ENCODE measurements at regions not wholly inside any gene's neighbourhood (a gene's known extent, or its start where the extent isn't known, plus 50 kb on each side); places are given as distances from the start of the nearest gene placed in this dataset.

DNA sequence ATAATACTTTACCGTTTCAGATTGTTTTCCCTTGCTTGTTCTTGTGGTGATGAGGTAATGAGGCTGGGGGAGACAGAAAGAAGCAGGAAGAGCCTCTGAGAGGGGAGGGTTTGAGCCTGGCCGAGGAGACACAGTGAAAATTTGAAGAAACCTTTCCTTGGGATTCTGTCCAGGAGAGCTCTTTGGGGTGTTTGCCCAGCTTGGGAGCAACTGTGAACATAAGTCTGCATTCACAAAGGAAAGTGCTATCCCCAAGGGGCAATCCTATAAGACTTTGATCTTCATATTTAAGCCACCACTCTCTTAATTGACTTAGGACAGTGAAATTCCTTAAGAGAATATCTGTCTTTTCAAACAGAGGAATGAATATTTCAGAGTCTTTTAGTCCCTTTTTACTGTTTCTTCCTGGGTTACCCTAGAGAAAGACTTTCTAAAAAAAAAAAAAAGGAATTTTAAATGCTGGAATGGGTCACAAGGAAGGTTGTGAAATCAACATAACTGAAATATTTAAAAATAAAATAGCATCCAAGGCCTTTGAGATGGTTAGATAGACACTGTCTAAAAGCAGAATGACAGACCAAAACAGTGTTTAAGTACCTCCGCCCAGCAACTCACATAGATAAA lies 52.5 kb upstream of the STAM2 start:
- H3K9me3 ChIP-seq (ENCODE audit: control insufficient read depth, low read length), result peaks cover 4% of the 10 kb centered on the region
- no peak overlapping the region for H3K4me3 ChIP-seq (ENCODE audit: low read depth, low read length)
- no peak overlapping the region for H2AFZ ChIP-seq
- no peak overlapping the region for H3K9ac ChIP-seq
- no peak overlapping the region for H3K4me2 ChIP-seq (ENCODE audit: low read length)
- no peak overlapping the region for H3K27ac ChIP-seq
- no peaks in the 10 kb centered on the region for H3K79me2 ChIP-seq
- no peaks in the 10 kb centered on the region for H3K4me1 ChIP-seq
- no peaks in the 10 kb centered on the region for H3K36me3 ChIP-seq (ENCODE audit: control insufficient read depth, insufficient read depth, low read length)
- TF ChIP-seq, protein P1, sequence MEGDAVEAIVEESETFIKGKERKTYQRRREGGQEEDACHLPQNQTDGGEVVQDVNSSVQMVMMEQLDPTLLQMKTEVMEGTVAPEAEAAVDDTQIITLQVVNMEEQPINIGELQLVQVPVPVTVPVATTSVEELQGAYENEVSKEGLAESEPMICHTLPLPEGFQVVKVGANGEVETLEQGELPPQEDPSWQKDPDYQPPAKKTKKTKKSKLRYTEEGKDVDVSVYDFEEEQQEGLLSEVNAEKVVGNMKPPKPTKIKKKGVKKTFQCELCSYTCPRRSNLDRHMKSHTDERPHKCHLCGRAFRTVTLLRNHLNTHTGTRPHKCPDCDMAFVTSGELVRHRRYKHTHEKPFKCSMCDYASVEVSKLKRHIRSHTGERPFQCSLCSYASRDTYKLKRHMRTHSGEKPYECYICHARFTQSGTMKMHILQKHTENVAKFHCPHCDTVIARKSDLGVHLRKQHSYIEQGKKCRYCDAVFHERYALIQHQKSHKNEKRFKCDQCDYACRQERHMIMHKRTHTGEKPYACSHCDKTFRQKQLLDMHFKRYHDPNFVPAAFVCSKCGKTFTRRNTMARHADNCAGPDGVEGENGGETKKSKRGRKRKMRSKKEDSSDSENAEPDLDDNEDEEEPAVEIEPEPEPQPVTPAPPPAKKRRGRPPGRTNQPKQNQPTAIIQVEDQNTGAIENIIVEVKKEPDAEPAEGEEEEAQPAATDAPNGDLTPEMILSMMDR (IDR thresholded peaks at IDR 0.05), result no peak
- H3K27me3 ChIP-seq (ENCODE audit: control insufficient read depth, insufficient read depth, low read length), result no peaks in the 10 kb centered on the region

DNA sequence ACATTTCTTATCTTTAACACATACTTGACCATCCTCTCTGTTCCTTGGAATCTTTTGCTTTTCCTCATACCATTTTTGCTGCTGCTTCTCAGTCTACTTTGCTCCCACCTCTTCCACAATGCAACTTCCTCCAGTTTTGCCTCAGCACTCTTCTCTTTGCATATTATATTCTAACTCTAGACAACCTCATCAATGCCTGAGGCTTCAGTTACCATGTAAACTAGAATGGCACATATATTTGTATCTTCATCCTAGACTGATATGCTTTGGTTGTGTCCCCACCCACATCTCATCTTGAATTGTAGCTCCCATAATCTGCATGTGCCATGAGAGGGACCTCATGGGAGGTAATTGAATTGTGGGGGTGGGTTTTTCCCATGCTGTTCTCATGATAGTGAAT lies 55.9 kb upstream of the STAM2 start:
- Histone ChIP-seq H3K79me2 (no peaks in the 10 kb centered on the region), H3K27ac (no peak overlapping the region), H2AFZ (no peak overlapping the region), H3K4me3 (ENCODE audit: low read depth, low read length) (no peak overlapping the region), H3K9ac (no peak overlapping the region), H3K4me2 (ENCODE audit: low read length) (no peak overlapping the region), H3K4me1 (no peaks in the 10 kb centered on the region), H3K27me3 (ENCODE audit: control insufficient read depth, insufficient read depth, low read length) (no peaks in the 10 kb centered on the region), H3K36me3 (ENCODE audit: control insufficient read depth, insufficient read depth, low read length) (no peaks in the 10 kb centered on the region), H3K9me3 (ENCODE audit: control insufficient read depth, low read length) (no peaks in the 10 kb centered on the region)
- TF ChIP-seq, protein P1 (IDR thresholded peaks at IDR 0.05), result no peak

DNA sequence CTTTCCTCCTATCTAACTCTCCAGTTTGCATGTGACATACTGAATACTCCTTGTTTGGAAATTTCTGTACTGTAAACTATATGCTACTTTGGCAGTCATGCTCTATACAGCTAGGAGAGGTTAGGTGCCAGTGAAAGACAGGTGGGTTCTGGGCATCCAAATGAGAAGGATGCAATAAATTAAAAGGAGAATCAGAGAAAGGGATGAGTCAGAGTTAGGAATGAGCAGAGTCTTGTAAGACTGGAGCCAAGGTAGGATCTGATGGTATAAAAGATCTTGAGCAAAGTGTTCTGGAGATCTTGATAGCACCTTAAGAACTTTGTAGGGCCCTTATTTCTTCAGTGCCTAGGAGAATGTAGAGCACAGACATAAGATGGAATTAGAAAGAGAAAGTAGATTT lies 58.7 kb upstream of the STAM2 start:
- TF ChIP-seq, protein P1 (IDR thresholded peaks at IDR 0.05), result no peak
- no peak overlapping the region for H2AFZ ChIP-seq

DNA sequence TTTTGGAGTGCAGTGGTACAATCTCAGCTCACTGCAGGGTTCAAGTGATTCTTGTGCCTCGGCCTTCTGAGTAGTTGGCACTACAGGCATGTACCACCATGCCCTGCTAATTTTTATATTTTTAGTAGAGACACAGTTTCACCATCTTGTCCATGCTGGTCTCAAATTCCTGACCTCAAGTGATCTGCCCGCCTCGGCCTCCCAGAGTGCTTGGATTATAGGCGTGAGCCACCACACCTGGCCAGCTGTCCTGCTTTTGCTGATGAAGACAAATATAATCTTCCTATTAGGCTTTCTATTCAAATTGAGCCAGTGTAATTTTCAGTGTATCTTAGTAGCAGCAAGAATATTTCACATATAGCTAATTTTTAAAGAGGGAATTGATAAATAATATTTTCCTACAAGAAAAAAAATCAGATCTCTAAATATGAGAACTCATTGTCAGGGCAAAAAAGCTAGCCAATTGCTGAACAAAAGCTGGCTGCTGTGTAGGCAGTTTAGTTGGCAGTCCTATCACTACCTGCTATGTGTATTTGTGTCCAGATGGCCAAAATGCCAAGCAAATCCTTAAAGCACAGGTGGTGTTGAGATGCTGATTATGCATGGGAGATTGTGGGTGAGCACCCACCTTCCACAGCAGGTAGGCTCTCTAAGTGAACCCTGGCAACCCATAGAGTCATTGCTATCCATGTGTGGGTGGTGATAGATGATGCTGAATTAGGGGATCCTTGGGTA lies 60.8 kb upstream of the STAM2 start:
- H3K4me1 ChIP-seq, result no peaks in the 10 kb centered on the region
- no peaks in the 10 kb centered on the region for H3K9me3 ChIP-seq (ENCODE audit: control insufficient read depth, low read length)
- H3K4me3 ChIP-seq (ENCODE audit: low read depth, low read length), result no peak overlapping the region
- no peak overlapping the region for H3K9ac ChIP-seq
- H3K36me3 ChIP-seq (ENCODE audit: control insufficient read depth, insufficient read depth, low read length), result no peaks in the 10 kb centered on the region
- H3K79me2 ChIP-seq, result no peaks in the 10 kb centered on the region
- H2AFZ ChIP-seq, result no peak overlapping the region
- H3K27ac ChIP-seq, result no peak overlapping the region
- no peaks in the 10 kb centered on the region for H3K27me3 ChIP-seq (ENCODE audit: control insufficient read depth, insufficient read depth, low read length)
- TF ChIP-seq, protein P1 (IDR thresholded peaks at IDR 0.05), result no peak
- H3K4me2 ChIP-seq (ENCODE audit: low read length), result no peak overlapping the region

More for the DNA sequence above, 58.7 kb upstream of the STAM2 start:
- Histone ChIP-seq H3K27me3 (ENCODE audit: control insufficient read depth, insufficient read depth, low read length) (no peaks in the 10 kb centered on the region), H3K36me3 (ENCODE audit: control insufficient read depth, insufficient read depth, low read length) (no peaks in the 10 kb centered on the region), H3K27ac (no peak overlapping the region), H3K79me2 (no peaks in the 10 kb centered on the region), H3K9ac (no peak overlapping the region), H3K4me3 (ENCODE audit: low read depth, low read length) (no peak overlapping the region), H3K4me1 (no peaks in the 10 kb centered on the region), H3K9me3 (ENCODE audit: control insufficient read depth, low read length) (no peaks in the 10 kb centered on the region), H3K4me2 (ENCODE audit: low read length) (no peak overlapping the region)

- Histone ChIP-seq H3K79me2 (no peaks in the 10 kb centered on the region), H3K4me2 (ENCODE audit: low read length) (no peak overlapping the region), H3K36me3 (ENCODE audit: control insufficient read depth, insufficient read depth, low read length) (no peaks in the 10 kb centered on the region), H3K9ac (no peak overlapping the region), H3K4me3 (ENCODE audit: low read depth, low read length) (no peak overlapping the region), H3K4me1 (no peaks in the 10 kb centered on the region), H2AFZ (no peak overlapping the region), H3K9me3 (ENCODE audit: control insufficient read depth, low read length) (no peaks in the 10 kb centered on the region), H3K27me3 (ENCODE audit: control insufficient read depth, insufficient read depth, low read length) (no peaks in the 10 kb centered on the region), H3K27ac (no peak overlapping the region)
- TF ChIP-seq, protein P1 (IDR thresholded peaks at IDR 0.05), result no peak
These were observed 62.5 kb upstream of the STAM2 start for GRCh38 chr2:152238016-152238415.
